ENCODE measurements at regions not wholly inside any gene's neighbourhood (a gene's known extent, or its start where the extent isn't known, plus 50 kb on each side); places are given as distances from the start of the nearest gene placed in this dataset.

DNA sequence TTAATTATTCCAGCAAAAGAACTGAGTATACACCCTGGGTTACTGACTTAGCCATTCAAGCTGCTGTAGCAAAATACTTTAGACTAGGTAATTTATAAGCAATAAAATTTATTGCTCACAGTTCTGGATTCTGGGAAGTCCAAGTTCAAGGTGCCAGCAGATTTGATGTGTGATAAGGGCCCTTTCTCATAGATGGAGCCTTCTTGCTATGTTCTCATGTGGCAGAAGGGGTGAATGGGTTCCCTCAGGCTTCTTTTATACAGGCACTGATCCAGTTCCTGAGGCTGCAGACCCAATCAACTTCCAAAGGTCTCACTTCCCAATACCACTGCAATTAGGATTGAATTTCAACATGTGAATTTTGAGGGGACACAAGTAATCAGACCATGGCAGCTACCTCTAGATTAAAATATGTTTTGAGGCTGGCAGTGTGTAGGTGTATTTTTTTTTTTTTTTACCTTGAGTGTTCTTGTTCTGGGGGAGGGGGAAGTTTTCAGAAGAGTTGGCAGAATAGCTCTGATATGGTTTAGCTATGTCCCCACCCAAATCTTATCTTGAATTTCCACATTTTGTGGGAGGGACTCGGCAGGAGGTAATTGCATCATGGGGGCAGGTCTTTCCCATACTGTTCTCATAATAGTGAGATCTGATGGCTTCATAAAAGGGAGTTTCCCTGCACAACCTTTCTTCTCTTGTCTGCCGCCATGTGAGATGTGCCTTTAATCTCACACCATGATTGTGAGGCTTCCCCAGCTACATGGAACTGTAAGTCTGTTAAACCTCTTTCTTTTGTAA lies 178.2 kb downstream of the RASSF9 start:
- ChIA-PET CTCF (ENCODE audit: partially characterized antibody) (no interaction called here), POLR2A (ENCODE audit: partially characterized antibody) (no interaction called here)
- no peaks in the 10 kb centered on the region for H3K27me3 Mint-ChIP-seq
- H3K9me3 ChIP-seq (ENCODE audit: control insufficient read depth in 1 of 2, low read length in 2 of 2) = no peaks in the 10 kb centered on the region
- no peak for DNase-seq
- no peak overlapping the region for H3K4me3 ChIP-seq (ENCODE audit: low read length in 2 of 2)
- no peaks in the 10 kb centered on the region for H3K36me3 Mint-ChIP-seq
- intact Hi-C loops (cut with micrococcal nuclease) = no loop called here
- H3K36me3 ChIP-seq (ENCODE audit: insufficient read depth, low read length) = no peaks in the 10 kb centered on the region
- H3K4me1 ChIP-seq (ENCODE audit: insufficient read depth, low read length) = no peaks in the 10 kb centered on the region
- H3K4me1 Mint-ChIP-seq = no peaks in the 10 kb centered on the region
- no peaks in the 10 kb centered on the region for H3K27me3 ChIP-seq (ENCODE audit: insufficient read depth, low read length)
- H3K27ac Mint-ChIP-seq = no peak overlapping the region
- H3K27ac ChIP-seq (ENCODE audit: low read depth, low read length) = no peak overlapping the region
- peaks cover 8 to 35% (median 18%) of the 10 kb centered on the region in 8 donors for H3K9me3 Mint-ChIP-seq
- no peak overlapping the region for H3K4me3 Mint-ChIP-seq

DNA sequence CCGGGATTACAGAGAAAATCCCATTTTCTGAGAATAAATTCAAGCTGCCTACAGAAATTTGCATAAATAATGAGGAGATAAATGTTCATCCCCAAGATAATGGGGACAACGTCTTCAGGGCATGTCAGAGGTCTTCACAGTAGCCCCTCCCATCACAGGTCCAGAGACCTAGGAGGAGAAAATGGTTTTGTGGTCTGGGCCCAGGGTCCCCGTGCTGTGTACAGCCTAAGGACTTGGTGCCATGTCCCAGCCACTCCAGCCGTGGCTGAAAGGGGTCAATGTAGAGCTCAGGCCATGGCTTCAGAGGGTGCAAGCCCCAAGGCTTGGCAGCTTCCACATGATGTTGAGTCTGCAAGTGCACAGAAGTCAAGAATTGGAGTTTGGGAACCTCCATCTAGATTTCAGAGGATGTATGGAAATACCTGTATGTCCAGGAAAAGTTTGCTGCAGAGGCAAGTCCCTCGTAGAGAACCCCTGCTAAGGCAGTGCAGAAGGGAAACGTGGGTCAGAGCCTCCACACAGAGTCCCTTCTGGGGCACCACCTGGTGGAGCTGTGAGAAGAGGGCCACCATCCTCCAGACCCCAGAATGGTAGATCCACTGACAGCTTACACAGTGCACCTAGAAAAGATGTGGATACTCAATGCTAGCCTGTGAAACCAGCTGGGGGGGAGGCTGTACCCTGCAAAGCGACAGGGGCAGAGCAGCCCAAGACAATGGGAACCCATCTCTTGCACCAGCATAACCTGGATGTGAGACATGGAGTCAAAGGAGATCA lies 176.3 kb downstream of the RASSF9 start:
- no peaks in the 10 kb centered on the region for H3K36me3 ChIP-seq (ENCODE audit: insufficient read depth, low read length)
- no peak overlapping the region for H3K27ac Mint-ChIP-seq
- H3K27me3 ChIP-seq (ENCODE audit: insufficient read depth, low read length) = no peaks in the 10 kb centered on the region
- no peaks in the 10 kb centered on the region for H3K9me3 ChIP-seq (ENCODE audit: control insufficient read depth in 1 of 2, low read length in 2 of 2)
- H3K4me3 Mint-ChIP-seq = no peak overlapping the region
- POLR2A ChIA-PET (ENCODE audit: partially characterized antibody) = no interaction called here
- H3K27ac ChIP-seq (ENCODE audit: low read depth, low read length) = no peak overlapping the region
- no peak overlapping the region for H3K4me3 ChIP-seq (ENCODE audit: low read length in 2 of 2)
- H3K4me1 ChIP-seq (ENCODE audit: insufficient read depth, low read length) = no peaks in the 10 kb centered on the region
- no peaks in the 10 kb centered on the region for H3K27me3 Mint-ChIP-seq
- H3K4me1 Mint-ChIP-seq = no peaks in the 10 kb centered on the region
- intact Hi-C loops (cut with micrococcal nuclease) = no loop called here
- DNase-seq = peak in 1 of 5 donors; percentile 38
- peaks cover 8 to 31% (median 20%) of the 10 kb centered on the region in 8 donors for H3K9me3 Mint-ChIP-seq
- CTCF ChIA-PET (ENCODE audit: partially characterized antibody) = no interaction called here
- no peaks in the 10 kb centered on the region for H3K36me3 Mint-ChIP-seq

DNA sequence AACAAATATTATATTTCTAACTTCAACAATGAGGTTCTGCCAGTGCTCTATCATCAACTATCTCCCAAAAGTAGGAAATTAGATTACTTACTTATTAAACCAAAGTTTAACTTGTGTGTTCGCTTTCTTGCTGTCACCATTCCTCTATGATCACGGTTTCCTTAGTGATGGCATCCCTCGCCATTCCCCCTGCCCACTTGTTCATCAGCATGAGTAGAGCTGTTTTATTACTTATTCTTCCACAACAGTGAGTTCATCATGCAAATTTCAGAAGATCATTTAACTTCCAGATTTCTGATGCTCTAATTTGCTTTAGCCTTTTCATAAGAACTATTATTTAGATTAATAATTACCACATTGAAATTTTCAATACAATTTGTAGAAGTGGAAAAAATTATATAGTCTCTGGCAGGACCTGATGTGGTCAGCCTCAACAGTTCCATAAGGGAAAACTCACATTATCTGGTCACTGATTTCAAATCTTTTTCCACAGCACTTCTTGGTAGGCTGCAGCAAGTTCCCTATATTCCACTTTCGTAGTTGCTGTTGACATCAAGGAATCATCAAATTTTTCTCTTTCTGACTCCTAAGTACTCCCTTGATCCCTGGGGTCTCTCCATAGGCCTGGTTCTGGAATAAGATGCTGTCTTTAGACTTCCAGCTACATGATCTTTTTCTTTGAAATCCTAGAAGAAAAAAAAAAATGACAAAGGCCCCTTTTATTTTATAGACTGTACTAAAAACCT lies 174.6 kb downstream of the RASSF9 start:
- DNase-seq = no peak
- H3K4me3 Mint-ChIP-seq = no peak overlapping the region
- no peak overlapping the region for H3K4me3 ChIP-seq (ENCODE audit: low read length in 2 of 2)
- ChIA-PET CTCF (ENCODE audit: partially characterized antibody) (no interaction called here), POLR2A (ENCODE audit: partially characterized antibody) (no interaction called here)
- H3K4me1 ChIP-seq (ENCODE audit: insufficient read depth, low read length) = no peaks in the 10 kb centered on the region
- H3K4me1 Mint-ChIP-seq = no peaks in the 10 kb centered on the region
- peaks cover 8 to 20% (median 15%) of the 10 kb centered on the region in 8 donors for H3K9me3 Mint-ChIP-seq
- no peak overlapping the region for H3K27ac Mint-ChIP-seq
- H3K27me3 ChIP-seq (ENCODE audit: insufficient read depth, low read length) = no peaks in the 10 kb centered on the region
- no peaks in the 10 kb centered on the region for H3K9me3 ChIP-seq (ENCODE audit: control insufficient read depth in 1 of 2, low read length in 2 of 2)
- H3K27ac ChIP-seq (ENCODE audit: low read depth, low read length) = no peak overlapping the region
- H3K36me3 ChIP-seq (ENCODE audit: insufficient read depth, low read length) = no peaks in the 10 kb centered on the region
- intact Hi-C loops (cut with micrococcal nuclease) = no loop called here
- H3K27me3 Mint-ChIP-seq = no peaks in the 10 kb centered on the region
- no peaks in the 10 kb centered on the region for H3K36me3 Mint-ChIP-seq

DNA sequence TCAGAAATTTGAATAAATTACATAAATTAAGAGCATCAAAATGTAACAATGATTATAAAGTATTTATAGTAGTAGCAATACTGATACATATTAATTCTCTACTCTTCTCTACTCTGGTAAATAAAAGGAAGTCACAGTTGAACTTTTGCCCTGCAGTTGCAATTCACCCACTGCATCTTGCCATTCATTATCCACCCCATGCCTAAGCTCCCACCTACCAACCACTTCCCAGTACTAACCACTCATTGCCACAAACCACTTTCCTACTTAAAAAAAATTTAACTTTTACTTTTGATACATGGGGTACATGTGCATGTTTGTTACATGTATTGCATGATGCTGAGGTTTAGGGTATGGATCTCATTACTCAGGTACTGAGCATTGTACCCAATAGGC lies 174.0 kb downstream of the RASSF9 start:
- Histone ChIP-seq H3K27ac (ENCODE audit: low read depth, low read length) (no peak overlapping the region), H3K27me3 (ENCODE audit: insufficient read depth, low read length) (no peaks in the 10 kb centered on the region), H3K4me3 (ENCODE audit: low read length in 2 of 2) (no peak overlapping the region), H3K36me3 (ENCODE audit: insufficient read depth, low read length) (no peaks in the 10 kb centered on the region), H3K9me3 (ENCODE audit: control insufficient read depth in 1 of 2, low read length in 2 of 2) (no peaks in the 10 kb centered on the region), H3K4me1 (ENCODE audit: insufficient read depth, low read length) (no peaks in the 10 kb centered on the region)
- intact Hi-C loops (cut with micrococcal nuclease) = no loop called here
- H3K36me3 Mint-ChIP-seq = no peaks in the 10 kb centered on the region
- H3K9me3 Mint-ChIP-seq = peaks cover 8 to 22% (median 15%) of the 10 kb centered on the region in 8 donors
- no peaks in the 10 kb centered on the region for H3K27me3 Mint-ChIP-seq
- ChIA-PET CTCF (ENCODE audit: partially characterized antibody) (no interaction called here), POLR2A (ENCODE audit: partially characterized antibody) (no interaction called here)
- no peak overlapping the region for H3K4me3 Mint-ChIP-seq
- DNase-seq = no peak
- H3K4me1 Mint-ChIP-seq = no peaks in the 10 kb centered on the region
- no peak overlapping the region for H3K27ac Mint-ChIP-seq

DNA sequence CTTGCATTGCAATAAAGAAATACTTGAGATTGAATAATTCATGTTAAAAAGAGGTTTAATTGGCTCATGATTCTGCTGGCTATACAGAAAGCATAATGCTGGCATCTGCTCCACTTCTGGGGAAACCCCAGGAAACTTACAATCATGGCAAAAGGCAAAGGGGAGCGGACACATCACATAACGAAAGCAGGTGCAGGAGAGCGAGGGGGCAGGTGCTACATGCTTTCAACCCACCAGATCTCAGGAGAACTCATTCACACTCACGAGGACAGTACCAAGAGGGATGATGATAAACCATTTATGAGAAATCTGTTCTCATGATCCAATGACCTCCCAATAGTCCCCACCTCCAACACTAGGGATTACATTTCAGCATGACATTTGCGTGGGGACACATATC lies 172.6 kb downstream of the RASSF9 start:
- peaks cover 6 to 23% (median 10%) of the 10 kb centered on the region in 8 donors for H3K9me3 Mint-ChIP-seq
- POLR2A ChIA-PET (ENCODE audit: partially characterized antibody) = no interaction called here
- Histone ChIP-seq H3K4me1 (ENCODE audit: insufficient read depth, low read length) (no peaks in the 10 kb centered on the region), H3K9me3 (ENCODE audit: control insufficient read depth in 1 of 2, low read length in 2 of 2) (no peaks in the 10 kb centered on the region), H3K27ac (ENCODE audit: low read depth, low read length) (no peak overlapping the region), H3K4me3 (ENCODE audit: low read length in 2 of 2) (no peak overlapping the region), H3K27me3 (ENCODE audit: insufficient read depth, low read length) (no peaks in the 10 kb centered on the region), H3K36me3 (ENCODE audit: insufficient read depth, low read length) (no peaks in the 10 kb centered on the region)
- H3K27me3 Mint-ChIP-seq = no peaks in the 10 kb centered on the region
- no peak overlapping the region for H3K4me3 Mint-ChIP-seq
- CTCF ChIA-PET (ENCODE audit: partially characterized antibody) = no interaction called here
- H3K4me1 Mint-ChIP-seq = no peaks in the 10 kb centered on the region
- no peaks in the 10 kb centered on the region for H3K36me3 Mint-ChIP-seq
- DNase-seq = no peak
- H3K27ac Mint-ChIP-seq = no peak overlapping the region
- intact Hi-C loops (cut with micrococcal nuclease) = no loop called here

DNA sequence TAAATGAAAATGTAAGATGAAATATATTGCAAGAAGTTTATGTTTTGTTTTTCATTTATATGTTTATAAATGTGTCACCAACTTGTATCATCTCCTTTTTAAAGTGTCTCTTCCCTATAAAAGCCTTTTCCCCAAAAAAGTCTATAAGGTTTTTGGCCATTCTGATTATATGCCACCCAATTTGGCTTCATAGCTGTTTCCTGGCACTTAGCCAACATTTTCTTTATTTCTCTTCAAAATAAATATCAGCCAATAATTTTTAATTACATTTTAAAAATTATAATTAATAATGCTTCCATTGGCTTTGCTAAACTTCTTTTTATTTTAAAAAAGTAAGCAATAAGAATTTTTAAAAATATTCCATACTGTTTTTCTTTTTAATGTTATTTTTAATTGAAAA lies 171.8 kb downstream of the RASSF9 start:
- no peaks in the 10 kb centered on the region for H3K36me3 ChIP-seq (ENCODE audit: insufficient read depth, low read length)
- H3K4me1 ChIP-seq (ENCODE audit: insufficient read depth, low read length) = no peaks in the 10 kb centered on the region
- CTCF ChIA-PET (ENCODE audit: partially characterized antibody) = no interaction called here
- Mint-ChIP-seq H3K4me1 (no peaks in the 10 kb centered on the region), H3K27me3 (no peaks in the 10 kb centered on the region), H3K9me3 (peaks cover 3 to 16% (median 7%) of the 10 kb centered on the region in 8 donors), H3K36me3 (no peaks in the 10 kb centered on the region), H3K27ac (no peak overlapping the region), H3K4me3 (no peak overlapping the region)
- H3K4me3 ChIP-seq (ENCODE audit: low read length in 2 of 2) = no peak overlapping the region
- POLR2A ChIA-PET (ENCODE audit: partially characterized antibody) = no interaction called here
- intact Hi-C loops (cut with micrococcal nuclease) = no loop called here
- H3K27ac ChIP-seq (ENCODE audit: low read depth, low read length) = no peak overlapping the region
- no peaks in the 10 kb centered on the region for H3K27me3 ChIP-seq (ENCODE audit: insufficient read depth, low read length)
- no peak for DNase-seq
- H3K9me3 ChIP-seq (ENCODE audit: control insufficient read depth in 1 of 2, low read length in 2 of 2) = no peaks in the 10 kb centered on the region

DNA sequence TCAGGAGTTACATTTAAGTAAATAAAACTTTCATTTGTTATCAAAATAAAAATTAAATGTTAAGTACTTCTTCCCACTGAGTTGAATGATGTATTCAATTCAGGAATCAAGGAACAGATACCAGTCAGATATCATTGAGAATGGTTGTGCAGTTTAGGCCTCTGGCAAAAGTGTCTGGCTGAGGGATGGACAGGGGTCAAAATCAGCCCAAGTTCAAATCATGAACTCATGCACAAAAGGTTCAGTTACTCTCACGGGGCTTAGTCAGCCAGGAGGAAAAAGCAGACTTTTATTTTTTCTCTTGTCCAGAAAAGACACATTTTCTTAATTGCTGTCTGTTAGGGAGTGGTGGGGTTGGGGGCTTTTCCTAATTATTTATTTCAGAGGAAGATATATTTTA lies 166.3 kb downstream of the RASSF9 start:
- CTCF ChIA-PET (ENCODE audit: partially characterized antibody) = no interaction called here
- H3K9me3 Mint-ChIP-seq = peaks cover 0 to 15% (median 4%) of the 10 kb centered on the region in 8 donors

More for the DNA sequence above, 166.3 kb downstream of the RASSF9 start:
- DNase-seq = no peak
- Histone ChIP-seq H3K36me3 (ENCODE audit: insufficient read depth, low read length) (no peaks in the 10 kb centered on the region), H3K4me1 (ENCODE audit: insufficient read depth, low read length) (no peaks in the 10 kb centered on the region), H3K27me3 (ENCODE audit: insufficient read depth, low read length) (no peaks in the 10 kb centered on the region), H3K4me3 (ENCODE audit: low read length in 2 of 2) (no peak overlapping the region), H3K9me3 (ENCODE audit: control insufficient read depth in 1 of 2, low read length in 2 of 2) (no peaks in the 10 kb centered on the region), H3K27ac (ENCODE audit: low read depth, low read length) (no peak overlapping the region)
- Mint-ChIP-seq H3K27ac (no peak overlapping the region), H3K27me3 (no peaks in the 10 kb centered on the region), H3K4me1 (no peaks in the 10 kb centered on the region), H3K4me3 (no peak overlapping the region), H3K36me3 (no peaks in the 10 kb centered on the region)
- intact Hi-C loops (cut with micrococcal nuclease) = no loop called here
- POLR2A ChIA-PET (ENCODE audit: partially characterized antibody) = no interaction called here
